Hepatocyte (in vitro differentiated cells): ENCODE measurements at regions not wholly inside any gene's neighbourhood (a gene's known extent, or its start where the extent isn't known, plus 50 kb on each side); places are given as distances from the start of the nearest gene placed in this dataset.

Source experiments
- DNase-seq: peaks from one replicate; pipeline ENCODE4 v3.0.0-alpha.2; 2016; ENCODE audit warnings: low spot score
- H2AFZ ChIP-seq: fragments of 200-600 bp; sonication (generic); 2 replicates; pipeline ENCODE4 v1.6.0; 2016; ENCODE audit warnings: antibody characterized with exemption, mild to moderate bottlenecking
- H3K27ac ChIP-seq: fragments of 200-600 bp; sonication (generic); 2 replicates; pipeline ENCODE4 v1.5.1; 2016; ENCODE audit warnings: mild to moderate bottlenecking
- H3K27me3 ChIP-seq: fragments of 200-600 bp; sonication (generic); 2 replicates; pipeline ENCODE4 v1.6.1; 2016
- H3K36me3 ChIP-seq: fragments of 200-600 bp; sonication (generic); replicated peaks from 2 replicates; pipeline ENCODE4 v1.5.1; 2016; ENCODE audit warnings: low read depth; ENCODE audit not compliant: insufficient read depth
- H3K4me1 ChIP-seq: fragments of 200-600 bp; sonication (generic); 2 replicates; pipeline ENCODE4 v1.5.1; 2016; ENCODE audit warnings: mild to moderate bottlenecking, moderate library complexity; ENCODE audit not compliant: insufficient read depth
- H3K4me2 ChIP-seq: fragments of 200-600 bp; sonication (generic); 2 replicates; pipeline ENCODE4 v1.6.0; 2016
- H3K4me3 ChIP-seq: fragments of 200-600 bp; sonication (generic); 2 replicates; pipeline ENCODE4 v1.5.1; 2016; ENCODE audit warnings: mild to moderate bottlenecking
- H3K79me2 ChIP-seq: fragments of 200-600 bp; sonication (generic); 2 replicates; pipeline ENCODE4 v1.6.0; 2017; ENCODE audit warnings: mild to moderate bottlenecking
- H3K9me2 ChIP-seq: fragments of 200-600 bp; sonication (generic); replicated peaks from 2 replicates; pipeline ENCODE4 v1.6.0; 2017; ENCODE audit warnings: mild to moderate bottlenecking; ENCODE audit not compliant: insufficient read depth
- H3K9me3 ChIP-seq: fragments of 200-600 bp; sonication (generic); 2 replicates; pipeline ENCODE4 v1.5.1; 2016; ENCODE audit warnings: low read depth, mild to moderate bottlenecking
- H4K20me1 ChIP-seq: fragments of 200-600 bp; sonication (generic); 2 replicates; pipeline ENCODE4 v1.6.0; 2016; ENCODE audit warnings: mild to moderate bottlenecking; ENCODE audit not compliant: insufficient read depth, poor library complexity, severe bottlenecking
- EZH2 ChIP-seq: fragments of 200-600 bp; sonication (generic); IDR thresholded peaks from 2 replicates; pipeline ENCODE4 v1.6.1; 2016; ENCODE audit warnings: antibody characterized with exemption, mild to moderate bottlenecking, borderline replicate concordance
- EZH2phosphoT487 ChIP-seq: fragments of 200-600 bp; sonication (generic); IDR thresholded peaks from one replicate; pipeline ENCODE4 v1.6.1; 2018; ENCODE audit warnings: antibody characterized with exemption, mild to moderate bottlenecking, low read depth, moderate library complexity; ENCODE audit not compliant: unreplicated experiment, severe bottlenecking
- WGBS: methylation state at CpG from one replicate; pipeline ENCODE4 v1.1.6; 2016; ENCODE audit warnings: low lambda C conversion rate; ENCODE audit errors: missing lambda C conversion rate; 5-methylcytosine and 5-hydroxymethylcytosine counted together
- TF ChIP-seq, protein P1 (sequence below): fragments of 200-600 bp; sonication (generic); IDR thresholded peaks from 2 replicates; pipeline ENCODE4 v1.5.1; 2016; ENCODE audit warnings: antibody characterized with exemption, mild to moderate bottlenecking; ENCODE audit not compliant: poor library complexity

DNA sequence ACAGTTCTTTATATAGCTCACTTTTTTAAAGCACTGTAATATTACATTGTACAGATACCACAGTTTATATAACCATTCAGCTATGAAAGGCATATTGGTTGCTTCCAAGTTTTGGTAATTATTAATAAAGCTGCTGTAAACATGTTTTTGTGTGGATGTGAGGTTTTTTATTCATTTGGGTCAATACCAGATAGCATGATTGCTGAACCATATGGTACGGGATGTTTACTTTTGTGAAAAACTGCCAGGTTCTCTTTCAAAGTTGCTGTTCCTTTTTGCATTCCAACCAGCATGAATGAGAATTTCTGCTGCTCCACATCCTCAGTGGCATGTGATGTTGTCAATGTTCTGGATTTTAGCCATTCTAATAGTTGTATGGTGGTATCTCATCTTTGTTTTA lies 439.6 kb upstream of the NMUR2 start:
- Histone ChIP-seq H3K27me3 (no peaks in the 10 kb centered on the region), H3K9me2 (no peaks in the 10 kb centered on the region), H3K27ac (no peak overlapping the region), H3K4me1 (no peaks in the 10 kb centered on the region), H2AFZ (no peak overlapping the region), H3K4me2 (no peak overlapping the region), H3K4me3 (no peak overlapping the region), H3K9me3 (no peaks in the 10 kb centered on the region), H4K20me1 (no peaks in the 10 kb centered on the region), H3K36me3 (no peaks in the 10 kb centered on the region), H3K79me2 (no peaks in the 10 kb centered on the region)
- WGBS = 72% methylated on average over 1 of the region's 1 CpG
- TF ChIP-seq, protein P1, sequence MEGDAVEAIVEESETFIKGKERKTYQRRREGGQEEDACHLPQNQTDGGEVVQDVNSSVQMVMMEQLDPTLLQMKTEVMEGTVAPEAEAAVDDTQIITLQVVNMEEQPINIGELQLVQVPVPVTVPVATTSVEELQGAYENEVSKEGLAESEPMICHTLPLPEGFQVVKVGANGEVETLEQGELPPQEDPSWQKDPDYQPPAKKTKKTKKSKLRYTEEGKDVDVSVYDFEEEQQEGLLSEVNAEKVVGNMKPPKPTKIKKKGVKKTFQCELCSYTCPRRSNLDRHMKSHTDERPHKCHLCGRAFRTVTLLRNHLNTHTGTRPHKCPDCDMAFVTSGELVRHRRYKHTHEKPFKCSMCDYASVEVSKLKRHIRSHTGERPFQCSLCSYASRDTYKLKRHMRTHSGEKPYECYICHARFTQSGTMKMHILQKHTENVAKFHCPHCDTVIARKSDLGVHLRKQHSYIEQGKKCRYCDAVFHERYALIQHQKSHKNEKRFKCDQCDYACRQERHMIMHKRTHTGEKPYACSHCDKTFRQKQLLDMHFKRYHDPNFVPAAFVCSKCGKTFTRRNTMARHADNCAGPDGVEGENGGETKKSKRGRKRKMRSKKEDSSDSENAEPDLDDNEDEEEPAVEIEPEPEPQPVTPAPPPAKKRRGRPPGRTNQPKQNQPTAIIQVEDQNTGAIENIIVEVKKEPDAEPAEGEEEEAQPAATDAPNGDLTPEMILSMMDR = no peak
- TF ChIP-seq EZH2 = no peak
- DNase-seq = no peak

DNA sequence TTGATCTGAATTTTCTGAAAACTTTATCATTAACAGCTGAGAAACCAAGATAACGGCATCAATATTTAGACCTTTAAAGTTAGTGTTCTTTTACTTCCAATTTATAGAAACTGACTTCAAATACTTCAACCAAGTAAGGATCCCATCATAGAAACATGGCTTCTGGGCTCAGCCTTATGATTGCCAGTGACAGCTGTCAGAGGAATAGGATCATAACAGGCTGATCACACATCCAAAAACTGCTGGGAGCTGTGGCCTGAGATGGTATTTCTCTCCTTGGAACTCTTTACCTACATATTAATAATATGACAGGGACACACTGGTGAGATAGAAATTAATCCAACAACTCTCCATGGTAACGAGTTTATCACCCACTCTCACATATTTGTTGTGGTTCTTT lies 448.3 kb upstream of the NMUR2 start:
- H3K27me3 ChIP-seq = no peaks in the 10 kb centered on the region
- H4K20me1 ChIP-seq = no peaks in the 10 kb centered on the region
- DNase-seq = no peak
- TF ChIP-seq EZH2 (no peak), EZH2phosphoT487 (no peak)
- TF ChIP-seq, protein P1 = no peak
- H2AFZ ChIP-seq = no peak overlapping the region
- H3K4me1 ChIP-seq = no peaks in the 10 kb centered on the region
- H3K4me2 ChIP-seq = no peak overlapping the region
- no peaks in the 10 kb centered on the region for H3K9me3 ChIP-seq
- no peaks in the 10 kb centered on the region for H3K9me2 ChIP-seq
- WGBS = 56% methylated on average over 2 of the region's 2 CpGs
- no peak overlapping the region for H3K4me3 ChIP-seq
- H3K36me3 ChIP-seq = no peaks in the 10 kb centered on the region
- no peaks in the 10 kb centered on the region for H3K79me2 ChIP-seq
- H3K27ac ChIP-seq = no peak overlapping the region

DNA sequence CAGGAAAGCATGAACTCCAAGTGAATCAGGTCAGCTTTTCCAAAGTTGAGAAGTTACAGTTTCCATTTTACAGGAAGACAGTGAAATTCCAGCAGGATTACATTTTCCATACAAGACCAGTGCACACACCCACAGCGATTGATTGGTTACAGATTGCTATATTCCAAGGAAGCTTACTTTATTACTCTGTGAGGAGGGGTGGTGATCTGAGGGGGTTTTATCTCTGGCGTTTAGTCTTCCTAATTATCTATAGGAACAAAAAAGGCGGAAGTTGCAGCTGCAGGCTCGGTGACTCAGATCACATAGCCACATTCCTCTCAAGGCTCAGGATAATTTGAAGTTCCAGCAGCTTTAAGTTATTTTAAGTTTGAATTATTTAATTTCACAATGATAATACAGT lies 450.4 kb upstream of the NMUR2 start:
- H2AFZ ChIP-seq = peak overlapping the region; percentile 22
- no peak for DNase-seq
- no peak overlapping the region for H3K4me3 ChIP-seq
- H3K9me3 ChIP-seq = no peaks in the 10 kb centered on the region
- H4K20me1 ChIP-seq = no peaks in the 10 kb centered on the region
- H3K27me3 ChIP-seq = no peaks in the 10 kb centered on the region
- H3K79me2 ChIP-seq = no peaks in the 10 kb centered on the region
- no peaks in the 10 kb centered on the region for H3K36me3 ChIP-seq
- TF ChIP-seq, protein P1 = no peak
- TF ChIP-seq EZH2 (no peak), EZH2phosphoT487 (no peak)
- 22% methylated on average over 4 of the region's 4 CpGs for WGBS
- H3K4me2 ChIP-seq = peak overlapping the region; percentile 31
- peaks cover 6% of the 10 kb centered on the region for H3K4me1 ChIP-seq
- no peaks in the 10 kb centered on the region for H3K9me2 ChIP-seq
- peak overlapping the region; percentile 25 for H3K27ac ChIP-seq

DNA sequence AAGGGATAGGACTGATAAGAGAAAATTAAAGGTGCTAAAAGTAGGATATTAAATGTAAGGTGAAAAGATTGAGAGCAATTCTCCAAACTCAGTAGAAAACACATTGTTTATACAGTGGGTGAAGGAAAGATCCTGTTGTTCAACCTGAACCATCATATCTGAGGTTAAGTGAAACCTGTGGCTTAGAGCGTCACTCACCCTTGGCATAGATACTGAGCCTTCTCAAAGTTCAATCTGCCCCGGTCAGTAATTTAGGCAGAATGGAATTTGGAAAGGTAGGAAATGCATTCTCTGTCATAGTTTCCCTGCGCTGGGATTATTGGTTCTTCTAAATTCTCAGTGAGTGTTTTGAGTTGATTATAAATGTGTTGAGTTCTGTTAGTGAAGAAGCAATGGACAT lies 456.2 kb upstream of the NMUR2 start:
- no peaks in the 10 kb centered on the region for H3K9me2 ChIP-seq
- H3K4me2 ChIP-seq = no peak overlapping the region
- no peaks in the 10 kb centered on the region for H3K27me3 ChIP-seq
- no peaks in the 10 kb centered on the region for H3K9me3 ChIP-seq
- H3K79me2 ChIP-seq = no peaks in the 10 kb centered on the region
- no peaks in the 10 kb centered on the region for H3K36me3 ChIP-seq
- 65% methylated on average over 3 of the region's 3 CpGs for WGBS
- TF ChIP-seq, protein P1 = no peak
- TF ChIP-seq EZH2 = no peak
- no peak for TF ChIP-seq EZH2phosphoT487
- DNase-seq = no peak
- H4K20me1 ChIP-seq = no peaks in the 10 kb centered on the region
- no peak overlapping the region for H2AFZ ChIP-seq
- peaks cover 6% of the 10 kb centered on the region for H3K4me1 ChIP-seq
- no peak overlapping the region for H3K27ac ChIP-seq
- H3K4me3 ChIP-seq = no peak overlapping the region
